Loucy (cell line): ENCODE measurements at regions not wholly inside any gene's neighbourhood (a gene's known extent, or its start where the extent isn't known, plus 50 kb on each side); places are given as distances from the start of the nearest gene placed in this dataset.

Experiments
- EZH2phosphoT487 ChIP-seq: fragments of 200-600 bp; IDR thresholded peaks from 2 replicates; pipeline ENCODE4 v1.6.1; 2018; ENCODE audit warnings: antibody characterized with exemption, mild to moderate bottlenecking, moderate library complexity, borderline replicate concordance
- TF ChIP-seq, protein P1 (sequence below): fragments of 200-600 bp; sonication (generic); conservative IDR thresholded peaks from 2 replicates; pipeline ENCODE4 v1.5.1; 2014; ENCODE audit warnings: mild to moderate bottlenecking, antibody characterized with exemption, low read length

DNA sequence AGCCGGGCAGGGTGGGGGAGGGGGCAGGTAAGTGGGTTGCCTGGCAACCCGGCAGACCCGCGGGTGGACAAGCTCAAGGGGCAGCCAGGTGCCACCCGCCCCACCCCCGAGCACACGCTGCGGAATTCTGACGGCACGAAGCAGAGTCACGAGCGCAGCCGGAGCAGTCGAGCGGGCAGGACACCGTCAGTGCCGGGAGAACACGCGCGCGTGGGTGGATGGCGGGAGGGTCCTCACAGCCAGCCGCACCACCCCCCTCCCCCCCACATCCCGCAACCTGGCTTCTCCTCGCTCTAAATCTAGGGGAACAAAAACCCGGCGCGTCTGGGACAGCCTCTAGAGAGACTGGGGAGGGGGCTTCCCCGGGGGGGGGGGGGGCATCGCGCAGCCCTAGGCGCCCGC is 133.1 kb upstream of the HSD17B12 start:
- TF ChIP-seq, protein P1, sequence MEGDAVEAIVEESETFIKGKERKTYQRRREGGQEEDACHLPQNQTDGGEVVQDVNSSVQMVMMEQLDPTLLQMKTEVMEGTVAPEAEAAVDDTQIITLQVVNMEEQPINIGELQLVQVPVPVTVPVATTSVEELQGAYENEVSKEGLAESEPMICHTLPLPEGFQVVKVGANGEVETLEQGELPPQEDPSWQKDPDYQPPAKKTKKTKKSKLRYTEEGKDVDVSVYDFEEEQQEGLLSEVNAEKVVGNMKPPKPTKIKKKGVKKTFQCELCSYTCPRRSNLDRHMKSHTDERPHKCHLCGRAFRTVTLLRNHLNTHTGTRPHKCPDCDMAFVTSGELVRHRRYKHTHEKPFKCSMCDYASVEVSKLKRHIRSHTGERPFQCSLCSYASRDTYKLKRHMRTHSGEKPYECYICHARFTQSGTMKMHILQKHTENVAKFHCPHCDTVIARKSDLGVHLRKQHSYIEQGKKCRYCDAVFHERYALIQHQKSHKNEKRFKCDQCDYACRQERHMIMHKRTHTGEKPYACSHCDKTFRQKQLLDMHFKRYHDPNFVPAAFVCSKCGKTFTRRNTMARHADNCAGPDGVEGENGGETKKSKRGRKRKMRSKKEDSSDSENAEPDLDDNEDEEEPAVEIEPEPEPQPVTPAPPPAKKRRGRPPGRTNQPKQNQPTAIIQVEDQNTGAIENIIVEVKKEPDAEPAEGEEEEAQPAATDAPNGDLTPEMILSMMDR = no peak
- no peak for TF ChIP-seq EZH2phosphoT487
